Neural progenitor cell (in vitro differentiated cells): ENCODE measurements at regions not wholly inside any gene's neighbourhood (a gene's known extent, or its start where the extent isn't known, plus 50 kb on each side); places are given as distances from the start of the nearest gene placed in this dataset.

ENCODE experiments used
- CTCF ChIP-seq: fragments of 200-600 bp; sonication (generic); IDR thresholded peaks from 2 replicates; pipeline ENCODE4 v1.5.1; 2017; ENCODE audit warnings: antibody characterized with exemption, mild to moderate bottlenecking
- EZH2 ChIP-seq: fragments of 200-600 bp; sonication (generic); IDR thresholded peaks from 2 replicates; pipeline ENCODE4 v1.6.1; 2017; ENCODE audit warnings: antibody characterized with exemption, mild to moderate bottlenecking, moderate library complexity
- EZH2phosphoT487 ChIP-seq: fragments of 200-600 bp; sonication (generic); IDR thresholded peaks from 2 replicates; pipeline ENCODE4 v1.6.1; 2017; ENCODE audit warnings: antibody characterized with exemption

GRCh38 chr7:25946181-25946580 lies 205.8 kb upstream of the NFE2L3 start:
- TF ChIP-seq CTCF (no peak), EZH2 (no peak), EZH2phosphoT487 (no peak)
